ENCODE measurements at regions not wholly inside any gene's neighbourhood (a gene's known extent, or its start where the extent isn't known, plus 50 kb on each side); places are given as distances from the start of the nearest gene placed in this dataset.

DNA sequence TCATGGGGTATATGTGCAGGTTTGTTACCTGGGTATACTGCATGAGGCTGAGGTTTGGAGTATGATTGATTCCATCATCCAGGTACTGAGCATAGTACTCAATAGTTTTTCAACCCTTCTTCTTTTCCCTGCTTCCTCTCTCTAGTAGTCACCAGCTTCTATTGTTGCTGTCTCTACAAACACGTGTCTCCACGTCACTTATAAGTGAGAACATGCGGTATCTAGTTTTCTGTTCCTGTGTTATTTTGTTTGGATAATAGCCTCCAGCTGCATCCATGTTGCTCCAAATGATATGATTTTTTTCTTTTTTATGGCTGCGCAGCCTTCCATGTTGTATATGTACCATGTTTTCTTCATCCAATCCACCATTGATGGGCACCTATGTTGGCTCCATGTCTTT lies 214.8 kb upstream of the TFPI start:
- intact Hi-C loops (cut with micrococcal nuclease; ENCODE audit: unreplicated experiment), result no loop called here
- TF ChIP-seq, protein P1, sequence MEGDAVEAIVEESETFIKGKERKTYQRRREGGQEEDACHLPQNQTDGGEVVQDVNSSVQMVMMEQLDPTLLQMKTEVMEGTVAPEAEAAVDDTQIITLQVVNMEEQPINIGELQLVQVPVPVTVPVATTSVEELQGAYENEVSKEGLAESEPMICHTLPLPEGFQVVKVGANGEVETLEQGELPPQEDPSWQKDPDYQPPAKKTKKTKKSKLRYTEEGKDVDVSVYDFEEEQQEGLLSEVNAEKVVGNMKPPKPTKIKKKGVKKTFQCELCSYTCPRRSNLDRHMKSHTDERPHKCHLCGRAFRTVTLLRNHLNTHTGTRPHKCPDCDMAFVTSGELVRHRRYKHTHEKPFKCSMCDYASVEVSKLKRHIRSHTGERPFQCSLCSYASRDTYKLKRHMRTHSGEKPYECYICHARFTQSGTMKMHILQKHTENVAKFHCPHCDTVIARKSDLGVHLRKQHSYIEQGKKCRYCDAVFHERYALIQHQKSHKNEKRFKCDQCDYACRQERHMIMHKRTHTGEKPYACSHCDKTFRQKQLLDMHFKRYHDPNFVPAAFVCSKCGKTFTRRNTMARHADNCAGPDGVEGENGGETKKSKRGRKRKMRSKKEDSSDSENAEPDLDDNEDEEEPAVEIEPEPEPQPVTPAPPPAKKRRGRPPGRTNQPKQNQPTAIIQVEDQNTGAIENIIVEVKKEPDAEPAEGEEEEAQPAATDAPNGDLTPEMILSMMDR (conservative IDR thresholded peaks at IDR 0.05; ENCODE audit: low read depth, low read length), result no peak
- TF ChIP-seq EZH2 (IDR thresholded peaks at IDR 0.05; ENCODE audit: borderline replicate concordance, low read depth, low read length, poor library complexity, severe bottlenecking), result no peak
- Histone ChIP-seq H3K4me1 (ENCODE audit: insufficient read depth, low read length, poor library complexity, severe bottlenecking) (no peaks in the 10 kb centered on the region), H3K36me3 (ENCODE audit: insufficient read depth, low read length, poor library complexity, severe bottlenecking) (no peaks in the 10 kb centered on the region), H3K4me3 (ENCODE audit: low read depth, low read length, poor library complexity, severe bottlenecking) (no peak overlapping the region), H3K9me3 (ENCODE audit: low read depth, low read length, poor library complexity, severe bottlenecking) (no peaks in the 10 kb centered on the region), H3K27ac (ENCODE audit: low read depth, low read length, poor library complexity, severe bottlenecking) (no peak overlapping the region), H3K27me3 (replicated peaks; ENCODE audit: insufficient read depth, low read depth, low read length, poor library complexity) (no peaks in the 10 kb centered on the region)
- ChIA-PET POLR2A (ENCODE audit: low non-redundant PET) (no interaction called here), CTCF (no interaction called here)
- no TSS peak for BruUV-seq (replicated peaks)
- DNase-seq (ENCODE audit: low spot score), result no peak

DNA sequence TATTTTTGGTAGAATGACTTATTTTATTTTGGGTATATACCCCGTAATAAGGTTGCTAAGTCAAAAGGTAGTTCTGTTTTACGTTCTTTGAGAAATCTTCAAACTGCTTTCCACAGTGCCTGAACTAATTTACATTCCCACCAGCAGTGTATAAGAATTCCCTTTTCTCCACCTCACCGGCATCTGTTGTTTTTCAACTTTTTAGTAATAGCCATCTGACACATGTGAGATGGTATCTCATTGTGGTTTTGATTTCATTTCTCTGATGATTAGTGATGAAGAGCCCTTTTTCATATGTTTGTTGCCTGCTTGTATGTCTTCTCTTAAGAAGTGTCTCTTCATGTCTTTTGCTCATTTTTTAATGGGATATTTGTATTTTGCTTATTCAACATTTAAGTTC lies 215.2 kb upstream of the TFPI start:
- Histone ChIP-seq H3K27ac (ENCODE audit: low read depth, low read length, poor library complexity, severe bottlenecking) (no peak overlapping the region), H3K4me3 (ENCODE audit: low read depth, low read length, poor library complexity, severe bottlenecking) (no peak overlapping the region), H3K9me3 (ENCODE audit: low read depth, low read length, poor library complexity, severe bottlenecking) (no peaks in the 10 kb centered on the region), H3K36me3 (ENCODE audit: insufficient read depth, low read length, poor library complexity, severe bottlenecking) (no peaks in the 10 kb centered on the region), H3K27me3 (replicated peaks; ENCODE audit: insufficient read depth, low read depth, low read length, poor library complexity) (no peaks in the 10 kb centered on the region), H3K4me1 (ENCODE audit: insufficient read depth, low read length, poor library complexity, severe bottlenecking) (no peaks in the 10 kb centered on the region)
- TF ChIP-seq, protein P1 (conservative IDR thresholded peaks at IDR 0.05; ENCODE audit: low read depth, low read length), result no peak
- no peak for TF ChIP-seq EZH2 (IDR thresholded peaks at IDR 0.05; ENCODE audit: borderline replicate concordance, low read depth, low read length, poor library complexity, severe bottlenecking)
- no peak for DNase-seq (ENCODE audit: low spot score)
- ChIA-PET POLR2A (ENCODE audit: low non-redundant PET) (no interaction called here), CTCF (no interaction called here)
- intact Hi-C loops (cut with micrococcal nuclease; ENCODE audit: unreplicated experiment), result no loop called here
- no TSS peak for BruUV-seq (replicated peaks)

- BruUV-seq (replicated peaks), result no TSS peak
- DNase-seq (ENCODE audit: low spot score), result no peak
- no peaks in the 10 kb centered on the region for H3K27me3 ChIP-seq (replicated peaks; ENCODE audit: insufficient read depth, low read depth, low read length, poor library complexity)
- no peaks in the 10 kb centered on the region for H3K9me3 ChIP-seq (ENCODE audit: low read depth, low read length, poor library complexity, severe bottlenecking)
- ChIA-PET CTCF (no interaction called here), POLR2A (ENCODE audit: low non-redundant PET) (no interaction called here)
- no peak overlapping the region for H3K27ac ChIP-seq (ENCODE audit: low read depth, low read length, poor library complexity, severe bottlenecking)
- intact Hi-C loops (cut with micrococcal nuclease; ENCODE audit: unreplicated experiment), result no loop called here
- H3K4me3 ChIP-seq (ENCODE audit: low read depth, low read length, poor library complexity, severe bottlenecking), result no peak overlapping the region
- TF ChIP-seq EZH2 (IDR thresholded peaks at IDR 0.05; ENCODE audit: borderline replicate concordance, low read depth, low read length, poor library complexity, severe bottlenecking), result no peak
- TF ChIP-seq, protein P1 (conservative IDR thresholded peaks at IDR 0.05; ENCODE audit: low read depth, low read length), result no peak
- no peaks in the 10 kb centered on the region for H3K4me1 ChIP-seq (ENCODE audit: insufficient read depth, low read length, poor library complexity, severe bottlenecking)
- no peaks in the 10 kb centered on the region for H3K36me3 ChIP-seq (ENCODE audit: insufficient read depth, low read length, poor library complexity, severe bottlenecking)
Observed at GRCh38 chr2:187774551-187775071, 220.4 kb upstream of the TFPI start.

Measured in A673 (cell line).